H9 (cell line): ENCODE measurements at regions not wholly inside any gene's neighbourhood (a gene's known extent, or its start where the extent isn't known, plus 50 kb on each side); places are given as distances from the start of the nearest gene placed in this dataset.
"Not testable (repeated sequence)": the region's sequence is repeated elsewhere in the genome, so short reads cannot be mapped to it uniquely, and the experiment has no call there.

Experiments
- DNase-seq: peaks from one replicate; pipeline ENCODE4 v3.0.0-alpha.2; 2017
- H2AFZ ChIP-seq: one replicate; pipeline ENCODE4 v1.6.1; 2013; ENCODE audit warnings: mild to moderate bottlenecking, low read length, control low read depth, moderate library complexity
- H2AK5ac ChIP-seq: 2 replicates; pipeline ENCODE4 v1.6.1; 2013; ENCODE audit warnings: low read length, control low read depth, mixed read lengths; ENCODE audit not compliant: insufficient read length
- H2BK120ac ChIP-seq: one replicate; pipeline ENCODE4 v1.6.1; 2013; ENCODE audit warnings: low read depth, mild to moderate bottlenecking, low read length, control low read depth, inconsistent platforms; ENCODE audit not compliant: poor library complexity, severe bottlenecking
- H2BK12ac ChIP-seq: 2 replicates; pipeline ENCODE4 v1.6.1; 2013; ENCODE audit warnings: low read length, control low read depth, mixed read lengths, low read depth; ENCODE audit not compliant: insufficient read length
- H2BK15ac ChIP-seq: 2 replicates; pipeline ENCODE4 v1.6.1; 2013; ENCODE audit warnings: low read depth, low read length, control low read depth
- H2BK20ac ChIP-seq: one replicate; pipeline ENCODE4 v1.6.1; 2013; ENCODE audit warnings: low read depth, mild to moderate bottlenecking, low read length, control low read depth, inconsistent platforms; ENCODE audit not compliant: poor library complexity, severe bottlenecking
- H2BK5ac ChIP-seq: 2 replicates; pipeline ENCODE4 v1.6.1; 2013; ENCODE audit warnings: low read length, control low read depth, mixed read lengths; ENCODE audit not compliant: insufficient read length
- H3K14ac ChIP-seq: 2 replicates; pipeline ENCODE4 v1.6.1; 2013; ENCODE audit warnings: low read length, control low read depth; ENCODE audit not compliant: insufficient read depth
- H3K18ac ChIP-seq: 2 replicates; pipeline ENCODE4 v1.6.1; 2013; ENCODE audit warnings: low read depth, mild to moderate bottlenecking, mixed read lengths, low read length, control low read depth; ENCODE audit not compliant: insufficient read length
- H3K23ac ChIP-seq: 2 replicates; pipeline ENCODE4 v1.6.1; 2013; ENCODE audit warnings: low read length, control low read depth, mixed read lengths, low read depth; ENCODE audit not compliant: insufficient read length
- H3K23me2 ChIP-seq: 2 replicates; pipeline ENCODE4 v1.6.1; 2013; ENCODE audit warnings: low read depth, mild to moderate bottlenecking, mixed read lengths, low read length, control low read depth; ENCODE audit not compliant: insufficient read length, poor library complexity, severe bottlenecking
- H3K27ac ChIP-seq: 2 replicates; pipeline ENCODE4 v1.5.1; 2013; ENCODE audit warnings: low read length, control low read depth, mixed read lengths, low read depth; ENCODE audit not compliant: insufficient read length
- H3K27me3 ChIP-seq: 2 replicates; pipeline ENCODE4 v1.6.1; 2013; ENCODE audit warnings: low read length, control low read depth, inconsistent platforms; ENCODE audit not compliant: insufficient read depth
- H3K4ac ChIP-seq: 2 replicates; pipeline ENCODE4 v1.6.1; 2013; ENCODE audit warnings: low read depth, mild to moderate bottlenecking, control low read depth, inconsistent platforms, low read length, moderate library complexity
- H3K4me1 ChIP-seq: 2 replicates; pipeline ENCODE4 v1.6.1; 2013; ENCODE audit warnings: low read length, control low read depth, inconsistent platforms; ENCODE audit not compliant: insufficient read depth
- H3K4me2 ChIP-seq: 2 replicates; pipeline ENCODE4 v1.6.1; 2013; ENCODE audit warnings: low read length, control low read depth, mixed read lengths; ENCODE audit not compliant: insufficient read length, insufficient read depth
- H3K56ac ChIP-seq: 2 replicates; pipeline ENCODE4 v1.6.1; 2013; ENCODE audit warnings: low read depth, mild to moderate bottlenecking, mixed read lengths, low read length, control low read depth; ENCODE audit not compliant: insufficient read length
- H3K79me1 ChIP-seq: 2 replicates; pipeline ENCODE4 v1.6.1; 2013; ENCODE audit warnings: low read depth, mild to moderate bottlenecking, moderate library complexity, low read length, control low read depth, inconsistent platforms; ENCODE audit not compliant: insufficient read depth, poor library complexity, severe bottlenecking
- H3K79me2 ChIP-seq: 2 replicates; pipeline ENCODE4 v1.6.1; 2013; ENCODE audit warnings: low read length, control low read depth, inconsistent platforms; ENCODE audit not compliant: insufficient read depth
- H3K9ac ChIP-seq: 2 replicates; pipeline ENCODE4 v1.6.1; 2013; ENCODE audit warnings: low read length, control low read depth, mixed read lengths; ENCODE audit not compliant: insufficient read length; ENCODE audit errors: extremely low read depth
- H3K9me3 ChIP-seq: one replicate; pipeline ENCODE4 v1.6.1; 2013; ENCODE audit warnings: low read depth, low read length, inconsistent platforms; ENCODE audit not compliant: control insufficient read depth
- H3T11ph ChIP-seq: one replicate; pipeline ENCODE4 v1.6.1; 2013; ENCODE audit warnings: mild to moderate bottlenecking, low read length, control low read depth, inconsistent platforms
- H4K20me1 ChIP-seq: one replicate; pipeline ENCODE4 v1.6.1; 2013; ENCODE audit not compliant: control insufficient read depth, insufficient read length, insufficient read depth
- H4K5ac ChIP-seq: 2 replicates; pipeline ENCODE4 v1.6.1; 2013; ENCODE audit warnings: low read depth, mild to moderate bottlenecking, mixed read lengths, low read length, control low read depth; ENCODE audit not compliant: insufficient read length
- H4K8ac ChIP-seq: replicated peaks from 2 replicates; pipeline ENCODE4 v1.6.1; 2013; ENCODE audit warnings: low read length, control low read depth, mixed read lengths, low read depth; ENCODE audit not compliant: insufficient read length
- H4K91ac ChIP-seq: 2 replicates; pipeline ENCODE4 v1.6.1; 2013; ENCODE audit warnings: low read depth, mild to moderate bottlenecking, moderate library complexity, mixed read lengths, low read length, control low read depth; ENCODE audit not compliant: insufficient read length
- H3K27ac Mint-ChIP-seq, 3 experiments: 2 replicates in 2 of 3; 3 replicates in 1 of 3; pipeline ENCODE4 v1.8.0; 2020 to 2021; ENCODE audit warnings: mixed read lengths in 3 of 3, mild to moderate bottlenecking in 1 of 3, moderate library complexity in 1 of 3
- H3K27me3 Mint-ChIP-seq: 2 replicates; pipeline ENCODE4 v1.8.0; 2021; ENCODE audit warnings: low read depth, mild to moderate bottlenecking, moderate library complexity, mixed read lengths
- H3K36me3 Mint-ChIP-seq, 3 experiments: 2 replicates in 2 of 3; 3 replicates in 1 of 3; pipeline ENCODE4 v1.8.0; 2020 to 2021; ENCODE audit warnings: low read depth in 3 of 3, mixed read lengths in 3 of 3; ENCODE audit not compliant: insufficient read depth in 1 of 3
- H3K4me1 Mint-ChIP-seq, 2 experiments: 2 replicates each; pipeline ENCODE4 v1.8.0; 2020; ENCODE audit warnings: mixed read lengths in 2 of 2
- H3K4me3 Mint-ChIP-seq, 2 experiments: 2 replicates in 1 of 2; 3 replicates in 1 of 2; pipeline ENCODE4 v1.8.0; 2020 to 2021; ENCODE audit warnings: mild to moderate bottlenecking in 2 of 2, mixed read lengths in 2 of 2, moderate library complexity in 1 of 2
- H3K9me3 Mint-ChIP-seq, 2 experiments: 2 replicates in 1 of 2; 3 replicates in 1 of 2; pipeline ENCODE4 v1.8.0; 2020; ENCODE audit warnings: mild to moderate bottlenecking in 2 of 2, mixed read lengths in 2 of 2, moderate library complexity in 1 of 2
- WGBS: extraction: QIAGEN DNeasy Blood & Tissue Kit; methylation state at CpG from one replicate; pipeline ENCODE4 v1.1.7; 2013; ENCODE audit warnings: missing lambda C conversion rate, low lambda C conversion rate, mixed read lengths; ENCODE audit not compliant: insufficient read length; ENCODE audit errors: extremely low coverage; 5-methylcytosine and 5-hydroxymethylcytosine counted together
- TF ChIP-seq, protein P1 (sequence below): fragments of 200-600 bp; sonication (generic); conservative IDR thresholded peaks from 3 replicates; pipeline ENCODE4 v1.8.0; 2021; ENCODE audit warnings: antibody characterized with exemption, mild to moderate bottlenecking

- H3K56ac ChIP-seq = no peak overlapping the region
Measured at GRCh38 chr3:82157952-82158351, 396.5 kb upstream of the GBE1 start.

GRCh38 chr3:82153892-82154291 is 392.4 kb upstream of the GBE1 start:
- not testable (repeated sequence) for H3K27ac ChIP-seq, H2BK15ac ChIP-seq, H3K4me3 Mint-ChIP-seq, H3K23ac ChIP-seq, H3K56ac ChIP-seq, H3T11ph ChIP-seq, H3K27me3 Mint-ChIP-seq, H3K23me2 ChIP-seq, H4K91ac ChIP-seq, H2AK5ac ChIP-seq, H3K4me2 ChIP-seq, H2AFZ ChIP-seq, H3K18ac ChIP-seq, H2BK12ac ChIP-seq, H3K4me1 ChIP-seq, H2BK120ac ChIP-seq, H3K14ac ChIP-seq, H4K20me1 ChIP-seq, H3K4me1 Mint-ChIP-seq, H3K9ac ChIP-seq, H3K4ac ChIP-seq, H2BK20ac ChIP-seq, H2BK5ac ChIP-seq, DNase-seq, H3K9me3 ChIP-seq, H4K8ac ChIP-seq, H3K27ac Mint-ChIP-seq, H3K27me3 ChIP-seq, H3K79me1 ChIP-seq, H4K5ac ChIP-seq, H3K79me2 ChIP-seq
- Mint-ChIP-seq H3K9me3 (peaks cover 9 to 11% of the 10 kb centered on the region in 2 experiments), H3K36me3 (peaks cover 3 to 14% (median 5%) of the 10 kb centered on the region in 3 experiments; a peak in 5 of 7 replicates)
- WGBS = no CpG with 5 or more reads among the region's 1 CpG

More at GRCh38 chr3:82157952-82158351, 396.5 kb upstream of the GBE1 start:
- no peak overlapping the region for H4K5ac ChIP-seq
- H2BK15ac ChIP-seq = no peak overlapping the region
- DNase-seq = no peak
- H3K18ac ChIP-seq = no peak overlapping the region
- H3K9me3 ChIP-seq = no peaks in the 10 kb centered on the region
- peaks cover 3 to 15% (median 5%) of the 10 kb centered on the region in 3 experiments; a peak in 5 of 7 replicates for H3K36me3 Mint-ChIP-seq
- H3K27ac ChIP-seq = no peak overlapping the region
- no peak overlapping the region for H4K91ac ChIP-seq
- no peak overlapping the region for H3K23ac ChIP-seq
- no peak overlapping the region for H3K4me3 Mint-ChIP-seq
- H3K9ac ChIP-seq = no peak overlapping the region
- no peak overlapping the region for H3K4ac ChIP-seq
- H3K14ac ChIP-seq = no peak overlapping the region
- peaks cover 9 to 12% of the 10 kb centered on the region in 2 experiments for H3K9me3 Mint-ChIP-seq
- H2AK5ac ChIP-seq = no peak overlapping the region
- no peaks in the 10 kb centered on the region for H3K79me1 ChIP-seq
- peaks cover 4 to 5% of the 10 kb centered on the region in 2 experiments; a peak in 3 of 4 replicates for H3K4me1 Mint-ChIP-seq
- no peaks in the 10 kb centered on the region for H3K79me2 ChIP-seq
- H3K27me3 Mint-ChIP-seq = no peaks in the 10 kb centered on the region
- H3K27me3 ChIP-seq = no peaks in the 10 kb centered on the region
- H3K23me2 ChIP-seq = no peaks in the 10 kb centered on the region
- no peaks in the 10 kb centered on the region for H4K20me1 ChIP-seq
- H2BK5ac ChIP-seq = no peak overlapping the region
- no peak overlapping the region for H3K4me2 ChIP-seq
- no peak overlapping the region for H2BK12ac ChIP-seq
- TF ChIP-seq, protein P1, sequence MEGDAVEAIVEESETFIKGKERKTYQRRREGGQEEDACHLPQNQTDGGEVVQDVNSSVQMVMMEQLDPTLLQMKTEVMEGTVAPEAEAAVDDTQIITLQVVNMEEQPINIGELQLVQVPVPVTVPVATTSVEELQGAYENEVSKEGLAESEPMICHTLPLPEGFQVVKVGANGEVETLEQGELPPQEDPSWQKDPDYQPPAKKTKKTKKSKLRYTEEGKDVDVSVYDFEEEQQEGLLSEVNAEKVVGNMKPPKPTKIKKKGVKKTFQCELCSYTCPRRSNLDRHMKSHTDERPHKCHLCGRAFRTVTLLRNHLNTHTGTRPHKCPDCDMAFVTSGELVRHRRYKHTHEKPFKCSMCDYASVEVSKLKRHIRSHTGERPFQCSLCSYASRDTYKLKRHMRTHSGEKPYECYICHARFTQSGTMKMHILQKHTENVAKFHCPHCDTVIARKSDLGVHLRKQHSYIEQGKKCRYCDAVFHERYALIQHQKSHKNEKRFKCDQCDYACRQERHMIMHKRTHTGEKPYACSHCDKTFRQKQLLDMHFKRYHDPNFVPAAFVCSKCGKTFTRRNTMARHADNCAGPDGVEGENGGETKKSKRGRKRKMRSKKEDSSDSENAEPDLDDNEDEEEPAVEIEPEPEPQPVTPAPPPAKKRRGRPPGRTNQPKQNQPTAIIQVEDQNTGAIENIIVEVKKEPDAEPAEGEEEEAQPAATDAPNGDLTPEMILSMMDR = no peak
- H3K4me1 ChIP-seq = no peaks in the 10 kb centered on the region
- H2BK120ac ChIP-seq = no peak overlapping the region
- H2BK20ac ChIP-seq = no peak overlapping the region
- H3T11ph ChIP-seq = no peak overlapping the region
- WGBS = no CpG with 5 or more reads among the region's 5 CpGs
- H3K27ac Mint-ChIP-seq = no peak overlapping the region
- no peak overlapping the region for H2AFZ ChIP-seq
- no peak overlapping the region for H4K8ac ChIP-seq
